ENCODE measurements at regions not wholly inside any gene's neighbourhood (a gene's known extent, or its start where the extent isn't known, plus 50 kb on each side); places are given as distances from the start of the nearest gene placed in this dataset.

- no peak for TF ChIP-seq TCF12 (IDR thresholded peaks at IDR 0.05)
- no peak for TF ChIP-seq TCF12 (CRISPR knock-in tag; IDR thresholded peaks at IDR 0.05)
- TF ChIP-seq ZBTB10 (CRISPR knock-in tag; IDR thresholded peaks at IDR 0.05; ENCODE audit: borderline replicate concordance), result no peak
- no peak for TF ChIP-seq CERS6 (CRISPR knock-in tag; IDR thresholded peaks at IDR 0.05)
- TF ChIP-seq ZNF276 (CRISPR knock-in tag; IDR thresholded peaks at IDR 0.05; ENCODE audit: low read depth), result no peak
- TF ChIP-seq ZNF142 (CRISPR knock-in tag; IDR thresholded peaks at IDR 0.05), result no peak
- TF ChIP-seq ZMYM4 (CRISPR knock-in tag; IDR thresholded peaks at IDR 0.05), result no peak
- no peak for TF ChIP-seq ZNF275 (CRISPR knock-in tag; IDR thresholded peaks at IDR 0.05; ENCODE audit: borderline replicate concordance)
Observed at GRCh38 chr5:21615195-21615765, 1237.9 kb downstream of the CDH12 start (continued).
